Esophagus muscularis mucosa (tissue), 4 donors: ENCODE measurements at regions not wholly inside any gene's neighbourhood (a gene's known extent, or its start where the extent isn't known, plus 50 kb on each side); places are given as distances from the start of the nearest gene placed in this dataset.
"Not testable (repeated sequence)": the region's sequence is repeated elsewhere in the genome, so short reads cannot be mapped to it uniquely, and the experiment has no call there.

ENCODE experiments used
- DNase-seq: peaks from one replicate; pipeline ENCODE4 v3.0.0-alpha.2; 2017; ENCODE audit errors: extremely low spot score
- H3K27ac ChIP-seq, 4 donors: fragments of 200-600 bp; sonication (generic); replicated peaks in 1 of 4; 1 replicate in 3 of 4; 2 replicates in 1 of 4; pipeline ENCODE4 v1.5.1; 2016 to 2019; ENCODE audit warnings: mild to moderate bottlenecking in 1 of 4
- H3K27me3 ChIP-seq, 4 donors: fragments of 200-600 bp; sonication (generic); one replicate each; pipeline versions ENCODE4 v1.5.1 to v1.6.0; 2016 to 2019
- H3K36me3 ChIP-seq, 4 donors: fragments of 200-600 bp; sonication (generic); one replicate each; pipeline ENCODE4 v1.5.1; 2016 to 2019
- H3K4me1 ChIP-seq, 4 donors: fragments of 200-600 bp; sonication (generic); one replicate each; pipeline ENCODE4 v1.5.1; 2016 to 2019
- H3K4me3 ChIP-seq, 4 donors: fragments of 200-600 bp; sonication (generic); 1 replicate in 2 of 4; 2 replicates in 2 of 4; pipeline ENCODE4 v1.5.1; 2016 to 2019; ENCODE audit warnings: mild to moderate bottlenecking in 4 of 4, moderate library complexity in 1 of 4
- H3K9me3 ChIP-seq, 4 donors: fragments of 200-600 bp; sonication (generic); 1 replicate in 3 of 4; 2 replicates in 1 of 4; pipeline ENCODE4 v1.5.1; 2016 to 2019
- EP300 ChIP-seq: sonication (generic); formaldehyde crosslinking; IDR thresholded peaks from one replicate; pipeline ENCODE4 v1.6.1; 2017; ENCODE audit warnings: antibody characterized with exemption
- POLR2A ChIP-seq: fragments of 450-650 bp; IDR thresholded peaks from one replicate; pipeline ENCODE4 v1.6.1; 2017; ENCODE audit warnings: antibody characterized with exemption, moderate library complexity, mild to moderate bottlenecking, low read depth
- POLR2AphosphoS5 ChIP-seq, 2 donors: sonication (generic); formaldehyde crosslinking; IDR thresholded peaks; one replicate each; pipeline ENCODE4 v1.6.1; 2017; ENCODE audit warnings: antibody characterized with exemption in 2 of 2
- WGBS: methylation state at CpG from one replicate; pipeline ENCODE4 v1.1.5; 2018; 5-methylcytosine and 5-hydroxymethylcytosine counted together
- intact Hi-C: fragments of 100-400 bp; cut with DNase I; formaldehyde crosslinking; loops from one replicate; pipeline ENCODE4 v1.15.1; 2023
- small RNA-seq, 3 donors: library from RNA; depleted of rRNA; stranded (forward); fragments of <200 nt; gene quantifications; one replicate each; pipeline ENCODE3, GENCODE V24; 2016
- TF ChIP-seq, protein P1 (sequence below), 3 experiments: fragments of 200-600 bp in 2 of 3; fragments of 450-650 bp in 1 of 3; sonication (generic) in 2 of 3; IDR thresholded peaks; one replicate each; pipeline ENCODE4 v1.5.1; 2017 to 2019; ENCODE audit warnings: antibody characterized with exemption in 3 of 3, mild to moderate bottlenecking in 2 of 3, moderate library complexity in 1 of 3

DNA sequence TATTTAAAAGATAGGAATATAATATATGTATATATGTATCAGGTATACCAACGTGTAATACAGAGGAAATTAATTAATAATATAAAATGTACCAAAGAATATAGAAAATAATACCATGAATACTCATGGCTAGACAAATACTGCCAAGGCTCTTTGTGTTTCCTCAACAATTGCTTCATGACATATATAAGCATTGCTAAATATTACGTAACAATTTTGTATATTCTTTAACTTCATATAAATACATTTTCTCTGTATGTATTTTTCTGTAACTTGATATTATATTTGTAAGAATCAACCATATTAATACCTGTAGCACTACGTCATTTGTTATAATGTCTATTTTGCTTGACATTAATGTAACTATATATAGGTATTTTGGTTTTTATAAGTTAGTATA, 104.0 kb downstream of the CEP44 start:
- intact Hi-C loops: no loop called here
- H3K27me3 ChIP-seq: no peaks in the 10 kb centered on the region
- no peaks in the 10 kb centered on the region for H3K9me3 ChIP-seq
- H3K27ac ChIP-seq: no peak overlapping the region
- H3K4me1 ChIP-seq: peaks cover 0 to 12% (median 5%) of the 10 kb centered on the region in 4 donors
- H3K36me3 ChIP-seq: no peaks in the 10 kb centered on the region
- TF ChIP-seq EP300 (no peak), POLR2A (no peak), POLR2AphosphoS5 (IDR thresholded peaks at IDR 0.05) (no peak)
- TF ChIP-seq, protein P1, sequence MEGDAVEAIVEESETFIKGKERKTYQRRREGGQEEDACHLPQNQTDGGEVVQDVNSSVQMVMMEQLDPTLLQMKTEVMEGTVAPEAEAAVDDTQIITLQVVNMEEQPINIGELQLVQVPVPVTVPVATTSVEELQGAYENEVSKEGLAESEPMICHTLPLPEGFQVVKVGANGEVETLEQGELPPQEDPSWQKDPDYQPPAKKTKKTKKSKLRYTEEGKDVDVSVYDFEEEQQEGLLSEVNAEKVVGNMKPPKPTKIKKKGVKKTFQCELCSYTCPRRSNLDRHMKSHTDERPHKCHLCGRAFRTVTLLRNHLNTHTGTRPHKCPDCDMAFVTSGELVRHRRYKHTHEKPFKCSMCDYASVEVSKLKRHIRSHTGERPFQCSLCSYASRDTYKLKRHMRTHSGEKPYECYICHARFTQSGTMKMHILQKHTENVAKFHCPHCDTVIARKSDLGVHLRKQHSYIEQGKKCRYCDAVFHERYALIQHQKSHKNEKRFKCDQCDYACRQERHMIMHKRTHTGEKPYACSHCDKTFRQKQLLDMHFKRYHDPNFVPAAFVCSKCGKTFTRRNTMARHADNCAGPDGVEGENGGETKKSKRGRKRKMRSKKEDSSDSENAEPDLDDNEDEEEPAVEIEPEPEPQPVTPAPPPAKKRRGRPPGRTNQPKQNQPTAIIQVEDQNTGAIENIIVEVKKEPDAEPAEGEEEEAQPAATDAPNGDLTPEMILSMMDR (IDR thresholded peaks at IDR 0.05): no peak
- no peak overlapping the region for H3K4me3 ChIP-seq
- WGBS: 66% methylated on average over 3 of the region's 3 CpGs
- no peak for DNase-seq

DNA sequence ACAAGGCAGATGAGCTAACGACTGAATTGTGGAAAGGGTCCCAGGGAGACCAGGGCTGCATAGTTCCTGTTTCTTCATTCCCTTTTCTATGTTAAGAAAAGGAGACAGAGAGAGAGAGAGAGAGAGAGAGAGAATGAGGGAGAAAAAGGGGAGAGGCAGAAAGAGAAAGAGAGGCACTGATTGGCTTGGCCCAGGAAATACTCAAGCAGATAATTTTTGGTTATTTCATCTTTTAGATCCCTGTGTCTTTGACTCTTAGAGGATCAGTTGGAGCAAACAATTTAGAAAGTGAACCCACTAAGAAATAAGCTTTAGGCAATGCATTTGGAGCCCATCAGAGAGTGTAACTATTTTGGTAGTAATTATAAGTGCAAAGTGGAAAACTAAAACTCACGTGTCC, 103.4 kb downstream of the CEP44 start:
- H3K4me3 ChIP-seq: no peak overlapping the region
- H3K36me3 ChIP-seq: no peaks in the 10 kb centered on the region
- TF ChIP-seq, protein P1 (IDR thresholded peaks at IDR 0.05): no peak
- TF ChIP-seq POLR2AphosphoS5 (IDR thresholded peaks at IDR 0.05) (no peak), POLR2A (no peak), EP300 (no peak)
- H3K4me1 ChIP-seq: peaks cover 0 to 12% (median 5%) of the 10 kb centered on the region in 4 donors
- no peaks in the 10 kb centered on the region for H3K27me3 ChIP-seq
- H3K27ac ChIP-seq: no peak overlapping the region
- DNase-seq: no peak
- WGBS: 26% methylated on average over 2 of the region's 2 CpGs
- no peaks in the 10 kb centered on the region for H3K9me3 ChIP-seq
- intact Hi-C loops: no loop called here

DNA sequence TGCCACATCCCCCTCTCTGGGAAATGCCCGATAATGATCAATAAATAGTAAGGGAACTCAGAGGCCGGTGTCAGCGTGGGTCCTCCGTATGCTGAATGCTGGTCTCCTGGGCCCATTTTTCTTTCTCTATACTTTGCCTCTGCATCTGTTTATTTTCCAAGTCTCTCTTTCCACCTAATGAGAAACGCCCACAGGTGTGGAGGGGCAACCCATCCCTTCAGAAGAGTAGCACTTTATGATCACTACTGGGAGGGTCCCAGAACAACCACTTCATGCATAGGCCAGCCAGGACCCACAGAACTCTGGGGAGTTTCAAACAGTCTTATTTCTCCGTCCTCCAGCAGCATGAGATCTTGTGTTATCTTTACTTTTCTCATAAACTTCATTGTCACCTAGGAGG, 100.1 kb downstream of the CEP44 start:
- DNase-seq: no peak
- Histone ChIP-seq H3K4me3 (no peak overlapping the region), H3K27me3 (no peaks in the 10 kb centered on the region), H3K36me3 (no peaks in the 10 kb centered on the region), H3K4me1 (peaks cover 0 to 12% (median 5%) of the 10 kb centered on the region in 4 donors), H3K9me3 (no peaks in the 10 kb centered on the region), H3K27ac (no peak overlapping the region)
- TF ChIP-seq POLR2A: no peak
- no peak for TF ChIP-seq EP300
- no peak for TF ChIP-seq POLR2AphosphoS5 (IDR thresholded peaks at IDR 0.05)
- TF ChIP-seq, protein P1 (IDR thresholded peaks at IDR 0.05): no peak
- WGBS: 85% methylated on average over 6 of the region's 6 CpGs
- intact Hi-C loops: no loop called here

DNA sequence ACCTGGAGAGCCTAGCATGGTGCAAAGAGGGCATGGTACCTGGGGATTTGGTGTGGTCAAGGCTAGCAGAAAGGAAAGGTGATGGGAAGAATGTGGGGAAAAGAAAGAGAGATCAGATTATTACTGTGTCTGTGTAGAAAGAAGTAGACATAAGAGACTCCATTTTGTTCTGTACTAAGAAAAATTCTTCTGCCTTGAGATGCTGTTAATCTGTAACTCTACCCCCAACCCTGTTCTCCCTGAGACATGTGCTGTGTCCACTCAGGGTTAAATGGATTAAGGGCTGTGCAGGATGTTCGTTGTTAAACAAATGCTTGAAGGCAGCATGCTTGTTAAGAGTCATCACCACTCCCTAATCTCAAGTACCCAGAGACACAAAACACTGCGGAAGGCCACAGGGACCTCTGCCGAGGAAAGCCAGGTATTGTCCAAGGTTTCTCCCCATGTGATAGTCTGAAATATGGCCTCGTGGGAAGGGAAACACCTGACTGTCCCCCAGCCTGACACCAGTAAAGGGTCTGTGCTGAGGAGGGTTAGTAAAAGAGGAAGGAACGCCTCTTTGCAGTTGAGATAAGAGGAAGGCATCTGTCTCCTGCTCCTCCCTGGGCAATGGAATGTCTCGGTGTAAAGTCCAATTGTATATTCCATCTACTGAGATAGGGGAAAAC, 99.4 kb downstream of the CEP44 start:
- peaks cover 0 to 12% (median 5%) of the 10 kb centered on the region in 4 donors for H3K4me1 ChIP-seq
- H3K36me3 ChIP-seq, H3K4me3 ChIP-seq, DNase-seq, H3K27ac ChIP-seq, intact Hi-C loops, H3K27me3 ChIP-seq, H3K9me3 ChIP-seq: not testable (repeated sequence)
- 64% methylated on average over 6 of the region's 6 CpGs for WGBS

Small RNAs in the stretch of these regions (small RNA-seq; reads per million reads assigned to genes)
- gene MIR4276: 0 reads per million in 3 donors
